HG02759 (cell line): ENCODE measurements at regions not wholly inside any gene's neighbourhood (a gene's known extent, or its start where the extent isn't known, plus 50 kb on each side); places are given as distances from the start of the nearest gene placed in this dataset.
A peak's percentile ranks its signal among the peaks of the same experiment; 100 is the strongest.
"Not testable (repeated sequence)": the region's sequence is repeated elsewhere in the genome, so short reads cannot be mapped to it uniquely, and the experiment has no call there.

Experiments used
- ATAC-seq: cut with Tn5 transposase; IDR thresholded peaks from one replicate; pipeline ENCODE4 v1.9.1; 2021; ENCODE audit warnings: mild to moderate bottlenecking, moderate library complexity; ENCODE audit not compliant: unreplicated experiment

GRCh38 chr3:146781059-146781458, 175.9 kb upstream of the PLSCR5 start:
- no peak for ATAC-seq

GRCh38 chr3:146780251-146780650, 175.1 kb upstream of the PLSCR5 start:
- ATAC-seq: no peak

DNA sequence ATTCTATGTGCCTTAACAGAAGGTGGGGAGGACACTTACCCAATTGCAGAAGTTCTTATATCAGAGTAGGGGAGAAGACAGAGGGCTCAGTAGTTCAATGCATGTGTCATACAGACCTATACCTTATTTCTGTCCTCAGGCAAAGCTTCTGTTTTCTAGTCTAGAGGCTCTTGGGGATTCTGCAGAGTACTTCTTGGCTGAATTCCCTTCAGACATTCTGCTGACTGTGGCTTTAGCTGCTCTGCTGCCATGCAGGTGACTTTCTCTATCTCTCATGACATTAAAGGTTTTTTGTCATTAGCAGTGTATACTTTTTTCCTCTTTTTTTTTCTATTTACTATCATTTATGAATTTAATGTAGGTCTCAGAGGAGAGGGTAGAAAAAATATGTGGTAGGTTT, 172.8 kb upstream of the PLSCR5 start:
- no peak for ATAC-seq

GRCh38 chr3:146772211-146772743, 167.1 kb upstream of the PLSCR5 start:
- no peak for ATAC-seq

GRCh38 chr3:146770881-146771280, 165.7 kb upstream of the PLSCR5 start:
- no peak for ATAC-seq

DNA sequence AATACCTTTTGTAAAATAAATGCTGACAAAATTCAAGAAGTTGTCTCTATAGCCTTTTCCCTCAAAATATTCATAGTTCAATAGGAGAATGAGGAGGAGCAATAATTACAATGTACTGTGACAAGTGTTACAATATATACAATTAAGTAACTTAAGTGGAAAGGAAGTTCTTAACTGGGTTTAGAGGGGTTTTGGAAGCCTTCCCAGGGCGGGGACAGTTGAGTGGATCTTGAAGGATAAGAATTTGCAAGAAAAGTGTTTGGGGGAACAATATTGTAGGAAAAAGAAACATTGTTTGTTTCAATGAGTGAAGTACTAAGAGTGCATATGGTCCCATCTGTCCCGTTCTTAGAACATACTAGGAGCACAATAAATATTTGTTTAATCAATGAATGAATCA, 165.2 kb upstream of the PLSCR5 start:
- no peak for ATAC-seq

DNA sequence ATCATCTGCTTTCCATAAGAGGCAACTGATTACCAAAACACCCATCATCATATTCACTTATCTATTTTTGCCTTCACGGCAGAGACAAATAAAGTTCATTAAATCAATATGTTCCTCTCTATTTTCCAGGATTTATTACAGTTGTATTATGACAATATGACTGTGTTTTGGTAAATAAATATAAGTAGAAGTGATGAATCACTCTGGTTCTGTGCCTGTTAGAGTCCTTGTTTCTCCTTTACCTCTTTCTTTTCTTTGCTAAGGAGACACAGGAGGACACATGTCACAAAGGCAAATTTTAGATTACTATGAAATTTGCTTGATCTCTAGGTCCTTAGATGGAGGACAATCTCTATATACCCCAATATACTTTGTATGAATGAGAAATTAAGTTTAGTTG, 152.6 kb upstream of the PLSCR5 start:
- no peak for ATAC-seq

GRCh38 chr3:146750196-146750595, 145.1 kb upstream of the PLSCR5 start:
- ATAC-seq: no peak

GRCh38 chr3:146747928-146748327, 142.8 kb upstream of the PLSCR5 start:
- no peak for ATAC-seq

GRCh38 chr3:146747051-146747450, 141.9 kb upstream of the PLSCR5 start:
- no peak for ATAC-seq

DNA sequence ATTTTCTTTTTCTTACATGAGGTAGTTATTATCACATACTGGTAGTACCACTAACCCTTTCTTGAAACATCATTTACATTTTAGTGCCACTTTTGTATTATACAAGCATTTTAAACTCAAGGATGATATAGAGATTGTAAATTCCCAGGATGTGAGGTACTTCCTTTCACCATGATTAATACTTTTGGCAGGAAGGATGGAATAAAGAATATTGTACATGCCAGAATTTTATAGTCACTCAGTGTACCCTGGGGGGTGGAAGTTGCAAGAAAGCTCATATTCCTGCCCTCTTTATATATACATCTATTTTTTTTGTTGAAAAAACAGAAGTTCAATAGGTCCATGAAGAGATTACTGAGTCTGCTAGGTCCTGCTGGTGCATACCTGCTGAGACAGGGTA, 141.0 kb upstream of the PLSCR5 start:
- ATAC-seq: no peak

GRCh38 chr3:146739203-146739671, 134.1 kb upstream of the PLSCR5 start:
- ATAC-seq: no peak

DNA sequence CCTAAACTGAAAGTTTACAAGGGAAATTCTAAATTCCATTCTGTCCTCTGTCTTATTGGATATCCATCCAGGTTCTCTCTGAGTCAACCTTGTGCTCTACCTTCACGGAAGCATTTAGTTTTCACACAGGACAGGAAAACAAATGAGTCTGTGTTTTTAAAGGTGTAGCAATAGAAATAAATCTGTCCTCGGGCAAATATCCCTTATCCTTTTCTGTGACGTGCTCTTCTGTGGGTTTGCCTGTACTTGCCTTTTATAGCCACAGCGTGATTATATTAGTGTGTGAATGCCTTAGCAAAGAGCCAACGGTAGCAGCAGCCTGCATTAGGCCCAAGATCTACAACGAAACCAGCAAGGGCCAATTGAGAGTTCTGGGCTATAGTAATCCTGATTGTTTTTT, 127.2 kb upstream of the PLSCR5 start:
- no peak for ATAC-seq

- no peak for ATAC-seq
Measured at GRCh38 chr3:146715170-146715569, 110.0 kb upstream of the PLSCR5 start.

- no peak for ATAC-seq
Measured at GRCh38 chr3:146712806-146713205, 107.7 kb upstream of the PLSCR5 start.

GRCh38 chr3:146709969-146710368, 104.8 kb upstream of the PLSCR5 start:
- no peak for ATAC-seq

DNA sequence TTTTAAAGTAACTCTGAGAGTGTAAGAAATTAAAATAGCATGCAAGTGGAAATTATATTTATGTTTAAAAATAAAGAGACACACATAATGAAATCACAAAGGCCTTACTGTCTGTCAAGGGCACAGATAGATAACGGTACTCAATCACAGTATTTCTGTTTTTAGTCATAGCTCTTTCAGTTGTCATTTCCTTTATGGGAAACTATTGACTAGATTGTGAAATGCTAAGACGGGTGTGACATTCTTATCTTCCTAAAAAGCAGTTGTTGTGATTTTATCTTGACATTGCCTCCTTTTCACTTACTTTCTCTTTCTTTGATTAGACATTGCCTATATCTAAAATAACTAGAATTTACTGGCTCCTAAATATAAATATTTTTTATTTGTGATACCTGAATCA, 100.1 kb upstream of the PLSCR5 start:
- peak; percentile 62 for ATAC-seq

- no peak for ATAC-seq
Measured at GRCh38 chr3:146702237-146702636, 97.1 kb upstream of the PLSCR5 start.

- ATAC-seq: no peak
Measured at GRCh38 chr3:146701246-146701645, 96.1 kb upstream of the PLSCR5 start.

DNA sequence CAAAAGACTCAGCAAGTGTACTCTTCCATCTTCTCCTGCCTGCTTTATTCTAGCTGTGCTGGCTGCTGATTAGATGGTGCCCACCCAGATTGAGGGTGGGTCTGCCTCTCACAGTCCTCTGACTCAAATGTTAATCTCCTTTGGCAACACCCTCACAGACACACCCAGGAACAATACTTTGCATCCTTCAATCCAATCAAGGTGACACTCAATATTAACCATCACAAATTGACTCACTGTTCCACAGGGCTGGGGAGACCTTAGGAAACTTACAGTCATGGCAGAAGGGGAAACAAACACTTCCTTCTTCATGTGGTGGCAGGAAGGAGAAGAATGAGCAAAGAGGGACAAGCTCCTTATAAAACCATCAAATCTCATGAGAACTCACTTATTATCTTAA, 94.9 kb upstream of the PLSCR5 start:
- not testable (repeated sequence) for ATAC-seq

DNA sequence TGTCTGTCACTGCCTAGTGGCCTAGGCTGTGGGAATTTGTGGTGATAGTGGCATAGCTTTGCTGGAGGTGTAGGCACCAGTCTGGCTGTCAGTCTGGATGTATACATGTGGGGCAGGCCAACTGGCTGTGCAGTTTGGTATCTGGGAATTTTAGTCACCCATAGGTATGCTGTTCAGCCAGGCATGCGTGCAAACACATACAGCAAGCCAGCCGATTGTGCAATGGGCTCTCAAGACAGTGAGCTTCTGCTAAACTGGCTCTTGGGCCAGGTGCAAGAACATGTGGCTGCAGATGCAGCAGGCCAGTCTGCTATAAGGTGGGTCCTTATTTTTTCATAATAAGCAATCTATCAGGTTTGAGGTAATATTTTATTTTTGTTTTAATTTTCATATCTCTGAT, 87.1 kb upstream of the PLSCR5 start:
- ATAC-seq: no peak

- no peak for ATAC-seq
Measured at GRCh38 chr3:146685050-146685814, 80.1 kb upstream of the PLSCR5 start.

DNA sequence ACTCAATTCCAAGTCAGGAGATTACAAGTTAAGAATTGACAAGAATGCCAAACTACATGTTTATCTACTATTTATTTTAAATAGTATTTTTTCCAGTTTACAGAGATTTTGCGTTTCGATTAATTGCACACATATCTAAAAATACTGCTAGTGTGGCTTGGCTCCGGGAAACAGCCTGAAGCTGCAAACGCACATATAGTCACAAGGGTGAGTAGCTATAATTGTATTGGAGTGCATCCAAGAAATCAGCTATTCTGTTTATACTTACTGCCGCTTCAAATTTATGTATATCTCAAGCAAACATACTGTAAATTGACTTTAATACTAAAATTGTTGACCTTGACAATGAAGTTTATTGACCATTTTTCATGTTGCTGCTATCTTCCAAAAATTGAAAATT, 77.0 kb upstream of the PLSCR5 start:
- ATAC-seq: no peak
